AG04450 (cell line): ENCODE measurements at regions not wholly inside any gene's neighbourhood (a gene's known extent, or its start where the extent isn't known, plus 50 kb on each side); places are given as distances from the start of the nearest gene placed in this dataset.

ENCODE experiments used
- CTCF ChIA-PET: fragments of 300-600, 350-600 bp; formaldehyde crosslinking; extraction: SDS; loops from one replicate; lab custom pipeline; 2022; ENCODE audit warnings: antibody characterized with exemption, inconsistent platforms; lab: Charles Lee
- POLR2A ChIA-PET: fragments of 350-600 bp; formaldehyde crosslinking; extraction: SDS; loops from one replicate; lab custom pipeline; 2021; ENCODE audit warnings: antibody characterized with exemption, inconsistent platforms; lab: Yijun Ruan, JAX
- DNase-seq: peaks from one replicate; pipeline ENCODE4 v3.0.0-alpha.2; 2011; ENCODE audit warnings: low read depth, low spot score
- H3K27ac ChIP-seq: one replicate; pipeline ENCODE4 v1.5.1; 2012; ENCODE audit warnings: low read depth, low read length, control low read depth
- H3K27me3 ChIP-seq: one replicate; pipeline ENCODE4 v1.6.0; 2012; ENCODE audit warnings: low read length; ENCODE audit not compliant: control insufficient read depth, insufficient read depth
- H3K4me3 ChIP-seq: 2 replicates; pipeline ENCODE4 v1.5.1; 2011; ENCODE audit warnings: mild to moderate bottlenecking, low read depth, low read length, control low read depth
- H3K9me3 ChIP-seq: 2 replicates; pipeline ENCODE4 v1.5.1; 2012; ENCODE audit warnings: low read length; ENCODE audit not compliant: control insufficient read depth, insufficient read depth
- TF ChIP-seq, protein P1 (sequence below): IDR thresholded peaks from 2 replicates; pipeline ENCODE4 v1.5.1; 2011; ENCODE audit warnings: low read depth, low read length, control low read depth, inconsistent platforms

DNA sequence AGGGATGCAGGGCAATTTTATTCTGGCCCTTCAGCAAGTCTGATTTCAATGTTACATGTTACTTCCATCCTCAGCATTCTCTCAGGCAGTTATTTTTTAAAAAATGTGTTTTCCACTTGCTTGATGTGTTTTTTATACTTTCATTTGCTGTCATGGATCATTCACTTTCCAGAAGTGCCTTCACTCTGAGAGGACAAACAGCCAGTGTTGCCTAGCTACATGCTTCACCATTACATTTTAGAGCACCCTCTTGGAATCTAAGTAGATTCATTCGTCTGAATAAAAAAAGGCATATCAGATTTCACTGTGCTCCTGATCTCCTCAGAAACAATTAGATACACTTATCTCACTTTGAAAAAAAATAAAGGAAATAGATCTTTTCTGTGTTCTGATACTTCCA lies 93.6 kb upstream of the POU1F1 start:
- no peaks in the 10 kb centered on the region for H3K27me3 ChIP-seq
- TF ChIP-seq, protein P1, sequence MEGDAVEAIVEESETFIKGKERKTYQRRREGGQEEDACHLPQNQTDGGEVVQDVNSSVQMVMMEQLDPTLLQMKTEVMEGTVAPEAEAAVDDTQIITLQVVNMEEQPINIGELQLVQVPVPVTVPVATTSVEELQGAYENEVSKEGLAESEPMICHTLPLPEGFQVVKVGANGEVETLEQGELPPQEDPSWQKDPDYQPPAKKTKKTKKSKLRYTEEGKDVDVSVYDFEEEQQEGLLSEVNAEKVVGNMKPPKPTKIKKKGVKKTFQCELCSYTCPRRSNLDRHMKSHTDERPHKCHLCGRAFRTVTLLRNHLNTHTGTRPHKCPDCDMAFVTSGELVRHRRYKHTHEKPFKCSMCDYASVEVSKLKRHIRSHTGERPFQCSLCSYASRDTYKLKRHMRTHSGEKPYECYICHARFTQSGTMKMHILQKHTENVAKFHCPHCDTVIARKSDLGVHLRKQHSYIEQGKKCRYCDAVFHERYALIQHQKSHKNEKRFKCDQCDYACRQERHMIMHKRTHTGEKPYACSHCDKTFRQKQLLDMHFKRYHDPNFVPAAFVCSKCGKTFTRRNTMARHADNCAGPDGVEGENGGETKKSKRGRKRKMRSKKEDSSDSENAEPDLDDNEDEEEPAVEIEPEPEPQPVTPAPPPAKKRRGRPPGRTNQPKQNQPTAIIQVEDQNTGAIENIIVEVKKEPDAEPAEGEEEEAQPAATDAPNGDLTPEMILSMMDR = no peak
- H3K9me3 ChIP-seq = peaks cover 1% of the 10 kb centered on the region; the same call in 1 of the 2 replicates
- ChIA-PET POLR2A (no interaction called here), CTCF (no interaction called here)
- no peak overlapping the region for H3K27ac ChIP-seq
- no peak for DNase-seq
- no peak overlapping the region for H3K4me3 ChIP-seq

DNA sequence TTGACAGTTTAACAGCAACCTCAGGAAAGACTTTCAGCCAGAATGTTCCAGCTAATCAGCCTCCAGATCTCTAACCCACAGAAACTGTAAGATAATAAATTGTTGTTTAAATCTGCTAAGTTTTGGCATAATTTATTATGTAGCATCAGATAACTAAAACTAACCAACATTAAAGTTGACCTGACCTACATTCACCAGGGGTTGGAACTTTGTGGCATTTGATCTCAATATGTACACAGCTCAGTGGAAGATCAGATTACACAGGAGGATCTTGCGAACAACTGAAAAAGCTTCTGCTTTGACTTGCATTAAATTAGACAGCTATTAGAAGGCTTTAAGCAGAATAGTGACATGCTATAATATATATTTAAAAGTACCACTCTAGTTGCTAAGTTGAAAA lies 91.4 kb upstream of the POU1F1 start:
- TF ChIP-seq, protein P1 = no peak
- Histone ChIP-seq H3K9me3 (no peaks in the 10 kb centered on the region), H3K27me3 (no peaks in the 10 kb centered on the region), H3K27ac (no peak overlapping the region), H3K4me3 (no peak overlapping the region)
- ChIA-PET POLR2A (no interaction called here), CTCF (interaction anchor here (2.9 kb wide), 1 partner anchor 17 kb away, joined by 17 read pairs; no protein-coding TSS in a partner anchor)
- no peak for DNase-seq

- Histone ChIP-seq H3K27ac (no peak overlapping the region), H3K27me3 (no peaks in the 10 kb centered on the region), H3K9me3 (no peaks in the 10 kb centered on the region), H3K4me3 (no peak overlapping the region)
- ChIA-PET POLR2A (no interaction called here), CTCF (interaction anchor here (1.4 kb wide), 1 partner anchor 13 kb away, joined by 10 read pairs; no protein-coding TSS in a partner anchor)
- DNase-seq = no peak
- TF ChIP-seq, protein P1 = no peak
Observed at GRCh38 chr3:87363721-87364120, 87.3 kb upstream of the POU1F1 start.

DNA sequence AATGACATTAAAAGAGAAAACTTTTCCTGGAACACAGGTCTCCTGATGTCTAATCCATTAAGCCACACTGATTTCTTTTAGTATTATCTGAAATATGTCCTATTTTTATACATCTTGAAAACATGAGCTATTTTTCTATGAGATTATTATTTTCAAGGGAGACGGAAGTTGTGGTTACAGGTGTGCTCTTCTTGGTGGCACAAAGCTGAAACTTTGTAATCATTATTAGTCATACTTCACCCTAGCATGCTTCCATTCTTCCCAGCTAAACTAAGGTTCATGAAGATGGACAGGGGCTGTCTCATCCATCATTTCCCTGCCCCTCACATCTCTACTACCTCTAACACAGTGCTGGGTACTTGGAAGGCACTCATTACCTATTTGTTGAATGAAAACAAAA lies 85.6 kb upstream of the POU1F1 start:
- CTCF ChIA-PET = interaction anchor here (0.6 to 1.9 kb wide), 2 partner anchors 11 to 64 kb away, joined by 3 to 15 read pairs; no protein-coding TSS in a partner anchor
- H3K9me3 ChIP-seq = no peaks in the 10 kb centered on the region
- TF ChIP-seq, protein P1 = no peak
- POLR2A ChIA-PET = no interaction called here
- DNase-seq = no peak
- no peak overlapping the region for H3K4me3 ChIP-seq
- no peak overlapping the region for H3K27ac ChIP-seq
- no peaks in the 10 kb centered on the region for H3K27me3 ChIP-seq

DNA sequence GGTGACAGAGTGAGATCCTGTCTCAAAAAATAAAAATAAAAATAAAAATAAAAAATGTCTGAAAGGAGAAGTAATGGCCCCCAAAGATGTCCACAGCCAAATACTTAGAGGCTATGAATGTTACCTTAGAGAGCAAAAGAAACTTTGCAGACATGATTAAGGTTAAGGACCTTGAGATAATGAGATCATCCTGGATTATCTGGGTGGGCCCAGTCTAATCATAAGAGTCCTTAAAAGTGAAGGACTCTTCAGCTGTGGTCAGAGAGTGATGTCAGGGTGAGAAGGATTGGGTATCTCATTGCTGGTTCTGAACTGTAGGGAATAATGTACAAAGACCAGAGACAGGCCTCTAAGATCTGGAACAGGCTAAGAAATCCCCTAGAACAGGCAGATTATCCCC lies 84.9 kb upstream of the POU1F1 start:
- Histone ChIP-seq H3K9me3 (no peaks in the 10 kb centered on the region), H3K27ac (no peak overlapping the region), H3K4me3 (no peak overlapping the region), H3K27me3 (no peaks in the 10 kb centered on the region)
- ChIA-PET POLR2A (no interaction called here), CTCF (interaction anchor here (1.9 kb wide), 1 partner anchor 10 kb away, joined by 15 read pairs; no protein-coding TSS in a partner anchor)
- no peak for DNase-seq
- TF ChIP-seq, protein P1 = no peak
